GM19467 (cell line): ENCODE measurements at regions not wholly inside any gene's neighbourhood (a gene's known extent, or its start where the extent isn't known, plus 50 kb on each side); places are given as distances from the start of the nearest gene placed in this dataset.
"Not testable (repeated sequence)": the region's sequence is repeated elsewhere in the genome, so short reads cannot be mapped to it uniquely, and the experiment has no call there.

ENCODE experiments used
- ATAC-seq: cut with Tn5 transposase; IDR thresholded peaks from one replicate; pipeline ENCODE4 v1.9.1; 2021; ENCODE audit warnings: mild to moderate bottlenecking, moderate library complexity; ENCODE audit not compliant: unreplicated experiment

DNA sequence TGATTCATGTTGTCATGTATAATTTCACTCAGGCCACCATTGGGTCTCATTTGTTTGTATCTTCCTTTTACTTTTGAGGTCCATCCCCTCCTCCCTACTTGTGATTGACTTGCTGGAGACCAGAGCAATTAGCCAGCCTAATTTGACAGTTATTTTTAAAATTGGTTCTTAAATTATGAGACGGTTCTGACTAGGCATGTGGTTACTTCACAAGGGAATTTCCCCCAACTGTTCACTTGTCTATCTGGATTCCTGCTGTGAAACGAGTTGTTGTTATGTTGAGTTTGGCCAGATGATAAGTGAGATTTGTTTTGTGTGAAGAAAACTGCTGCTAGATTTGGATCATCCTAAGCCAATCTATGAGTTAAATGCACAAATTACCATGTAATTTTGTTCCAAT lies 359.1 kb downstream of the BARHL2 start:
- no peak for ATAC-seq

DNA sequence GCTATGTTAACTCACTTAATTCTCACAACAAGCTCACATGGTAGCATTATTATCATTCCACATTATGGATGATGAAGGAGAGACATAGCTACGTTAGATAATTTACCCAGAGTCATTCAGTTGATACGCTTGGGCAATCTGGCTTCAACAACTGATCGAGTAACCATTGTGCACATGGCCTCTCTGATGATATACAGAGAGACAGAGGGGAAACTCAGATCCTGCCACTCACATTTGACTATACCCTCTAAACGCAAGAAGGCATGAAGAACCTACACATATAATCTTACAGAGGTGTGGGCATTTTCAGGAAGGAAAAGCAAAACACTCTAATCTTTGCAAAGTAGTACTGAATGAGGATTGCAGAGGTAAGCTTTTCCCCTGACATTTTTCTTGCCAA lies 360.1 kb downstream of the BARHL2 start:
- ATAC-seq, result no peak

DNA sequence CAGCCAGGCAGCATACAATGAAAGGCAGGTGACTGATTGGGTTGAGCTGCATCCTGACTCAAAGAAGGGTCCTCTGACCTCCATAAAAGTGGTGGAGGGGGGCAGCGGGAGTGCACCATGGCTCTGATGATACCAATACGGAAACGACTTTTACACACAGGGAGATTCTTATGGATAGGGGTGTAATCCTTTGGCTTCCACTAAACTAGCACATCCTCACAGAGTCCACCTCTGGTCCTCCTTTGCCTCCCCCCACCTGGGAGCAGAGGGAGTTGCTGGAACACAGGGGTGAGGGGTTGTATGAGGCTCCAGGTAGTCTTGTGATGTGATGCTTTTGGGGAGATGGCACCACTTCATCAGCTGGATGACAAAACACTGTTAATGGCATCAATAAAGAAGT lies 361.0 kb downstream of the BARHL2 start:
- no peak for ATAC-seq

DNA sequence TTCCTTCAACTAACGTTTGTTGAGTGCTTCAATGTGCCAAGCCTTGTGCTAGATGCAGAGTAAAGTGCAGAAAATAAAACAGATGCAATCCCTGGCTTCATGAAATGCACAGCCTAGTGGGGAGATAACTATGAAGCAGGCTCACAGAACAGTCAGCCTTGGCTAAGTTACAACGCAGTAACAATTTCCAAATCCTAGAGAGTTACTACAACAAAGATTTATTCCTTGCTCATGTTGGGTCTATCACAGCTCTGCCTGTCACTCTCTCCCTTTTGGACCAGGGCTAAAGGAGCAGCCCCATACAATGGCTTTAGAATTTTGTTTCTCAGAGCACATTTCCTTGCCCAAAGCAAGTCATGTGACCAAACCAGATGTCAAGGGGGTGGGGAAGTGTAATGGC lies 359.8 kb downstream of the ZNF326 start:
- no peak for ATAC-seq

DNA sequence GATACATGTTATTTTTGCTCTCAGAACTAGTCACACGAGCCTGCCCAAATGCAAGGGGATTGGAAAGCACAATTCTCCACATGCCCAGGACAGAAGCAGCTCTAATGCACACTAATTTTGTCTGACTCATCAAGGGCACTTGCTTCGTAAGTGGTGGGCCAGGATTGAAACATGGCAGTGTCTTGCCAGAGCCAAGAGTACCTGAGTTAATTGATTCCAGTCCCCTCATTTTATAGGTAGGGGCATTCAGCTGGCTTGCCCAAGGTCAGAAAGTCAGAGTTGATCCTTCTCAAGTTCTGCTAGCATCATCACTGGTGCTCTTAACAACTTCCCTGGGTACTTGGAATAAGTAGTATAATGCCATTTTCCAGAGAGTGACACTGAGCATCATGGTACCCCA lies 356.1 kb downstream of the ZNF326 start:
- ATAC-seq, result no peak

GRCh38 chr1:90349510-90349909 lies 354.6 kb downstream of the ZNF326 start:
- ATAC-seq, result no peak

DNA sequence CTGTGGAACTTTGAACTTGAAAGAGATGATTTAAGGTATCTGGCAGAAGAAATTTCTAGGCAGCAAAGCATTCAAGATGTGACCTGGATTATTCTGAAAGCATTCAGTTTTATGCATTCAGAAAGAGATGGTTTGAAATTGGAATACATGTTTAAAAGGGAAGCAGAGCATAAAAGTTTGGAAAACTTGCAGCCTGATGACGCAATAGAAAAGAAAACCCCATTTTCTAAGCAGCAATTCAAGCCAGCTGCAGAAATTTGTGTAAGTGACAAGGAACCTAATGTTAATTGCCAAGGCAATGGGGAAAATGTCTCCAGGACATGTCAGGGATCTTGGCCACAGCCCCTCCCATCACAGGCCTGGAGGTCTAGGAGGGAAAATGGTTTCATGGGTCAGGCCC lies 354.0 kb downstream of the ZNF326 start:
- no peak for ATAC-seq

- ATAC-seq, result not testable (repeated sequence)
Measured at GRCh38 chr1:90348459-90348858, 353.5 kb downstream of the ZNF326 start.

GRCh38 chr1:90347366-90347765 lies 352.5 kb downstream of the ZNF326 start:
- ATAC-seq, result no peak

GRCh38 chr1:90346757-90347156 lies 351.8 kb downstream of the ZNF326 start:
- ATAC-seq, result no peak

DNA sequence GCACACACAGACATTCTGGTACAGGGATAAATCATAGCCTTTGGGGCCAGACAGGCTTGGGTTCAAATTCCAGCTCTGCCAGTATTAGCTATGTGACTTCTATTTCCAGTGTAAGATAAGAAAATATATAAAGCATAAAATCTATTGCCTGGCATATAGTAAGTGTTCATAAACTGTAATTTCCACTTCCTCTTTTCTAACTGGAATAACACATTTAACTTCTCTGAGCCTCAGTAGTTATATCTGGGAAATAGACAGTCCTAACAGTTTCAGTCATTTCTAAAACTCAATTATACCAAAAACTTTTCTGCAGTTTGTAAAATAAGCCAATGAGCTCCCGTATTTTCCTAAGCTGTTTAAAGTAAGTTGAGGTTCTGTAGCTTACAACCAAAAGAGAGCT lies 351.4 kb downstream of the ZNF326 start:
- no peak for ATAC-seq

- no peak for ATAC-seq
Measured at GRCh38 chr1:90344963-90345730, 350.2 kb downstream of the ZNF326 start.

- ATAC-seq, result no peak
Measured at GRCh38 chr1:90341516-90341915, 346.6 kb downstream of the ZNF326 start.

DNA sequence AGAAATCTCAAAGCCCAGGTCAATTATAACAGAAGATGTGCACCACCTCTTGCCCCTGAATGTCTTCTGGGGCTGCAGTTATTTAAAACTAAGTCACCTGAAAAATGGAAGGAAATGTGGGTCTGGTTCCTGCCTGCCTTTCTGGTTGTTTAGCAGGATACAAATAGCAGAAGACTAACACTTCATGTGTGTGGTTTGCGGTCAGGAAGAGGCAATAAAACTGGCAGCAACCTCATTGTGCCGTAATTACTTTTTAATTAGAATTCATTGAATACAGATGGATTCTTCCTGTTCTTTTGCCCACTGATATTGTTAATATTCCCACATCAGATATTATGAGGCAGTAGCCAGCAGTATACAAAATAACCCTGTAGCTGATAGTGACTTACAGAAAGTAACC lies 345.7 kb downstream of the ZNF326 start:
- no peak for ATAC-seq

DNA sequence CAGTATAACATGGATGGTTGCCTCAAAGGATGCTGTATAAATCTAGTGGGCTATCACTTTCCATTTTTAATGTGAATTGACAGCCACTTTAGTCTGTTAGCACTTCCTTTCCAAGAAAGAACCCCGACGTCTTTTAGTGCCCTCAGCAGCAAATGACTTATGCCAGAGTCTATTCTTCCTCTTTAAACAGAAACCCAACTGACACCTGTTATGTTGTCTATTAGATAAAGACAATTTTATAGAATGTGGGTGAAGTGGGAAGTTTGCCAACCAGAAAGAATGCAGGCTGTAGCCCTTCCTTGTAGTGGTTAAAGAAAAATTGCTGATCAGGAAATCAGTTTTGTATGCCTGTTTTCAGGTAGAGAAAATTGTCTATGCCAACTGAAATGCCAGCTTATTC lies 344.9 kb downstream of the ZNF326 start:
- ATAC-seq, result no peak

GRCh38 chr1:90336552-90337324 lies 341.8 kb downstream of the ZNF326 start:
- no peak for ATAC-seq

- no peak for ATAC-seq
Measured at GRCh38 chr1:90335558-90335957, 340.6 kb downstream of the ZNF326 start.

GRCh38 chr1:90334137-90334536 lies 339.2 kb downstream of the ZNF326 start:
- ATAC-seq, result no peak

DNA sequence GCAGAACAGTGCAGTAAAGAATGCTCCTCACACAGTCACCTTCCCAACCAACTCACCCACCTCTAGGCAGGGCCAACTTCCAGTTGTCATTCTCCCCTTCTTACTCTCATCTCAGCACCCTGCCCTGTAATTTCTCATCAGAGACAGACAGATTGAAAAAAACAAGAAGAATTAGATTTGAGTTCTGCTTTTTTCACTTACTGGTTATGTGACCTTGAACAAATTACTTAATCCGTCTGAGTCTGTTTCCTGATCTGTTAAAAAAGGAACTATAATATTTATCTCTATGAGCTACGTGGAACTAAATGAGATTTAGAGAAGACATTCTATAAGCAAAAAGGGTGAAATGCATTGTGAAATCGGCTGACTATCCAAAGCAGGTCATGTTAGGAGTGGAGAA lies 330.3 kb downstream of the ZNF326 start:
- no peak for ATAC-seq

DNA sequence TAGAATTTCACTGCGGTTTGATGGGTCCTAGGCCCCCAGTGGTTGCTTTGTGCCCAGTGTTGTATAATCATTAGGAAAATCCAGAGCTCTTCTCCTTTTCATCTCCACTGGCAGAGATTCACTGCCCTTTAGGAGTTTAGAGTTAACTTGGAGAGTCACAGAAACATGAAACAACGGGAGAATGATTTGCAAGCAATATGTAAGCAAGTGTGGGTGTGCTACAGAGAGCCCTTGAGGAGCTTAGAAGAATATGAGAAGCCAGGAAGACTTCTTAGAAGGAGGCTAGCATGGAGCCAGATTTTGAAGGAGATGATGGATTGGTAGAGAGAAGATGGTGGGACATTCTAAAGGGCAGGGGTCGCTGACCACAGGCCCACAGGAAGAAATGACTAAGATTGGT lies 327.3 kb downstream of the ZNF326 start:
- ATAC-seq, result no peak

- no peak for ATAC-seq
Measured at GRCh38 chr1:90319918-90320317, 325.0 kb downstream of the ZNF326 start.

DNA sequence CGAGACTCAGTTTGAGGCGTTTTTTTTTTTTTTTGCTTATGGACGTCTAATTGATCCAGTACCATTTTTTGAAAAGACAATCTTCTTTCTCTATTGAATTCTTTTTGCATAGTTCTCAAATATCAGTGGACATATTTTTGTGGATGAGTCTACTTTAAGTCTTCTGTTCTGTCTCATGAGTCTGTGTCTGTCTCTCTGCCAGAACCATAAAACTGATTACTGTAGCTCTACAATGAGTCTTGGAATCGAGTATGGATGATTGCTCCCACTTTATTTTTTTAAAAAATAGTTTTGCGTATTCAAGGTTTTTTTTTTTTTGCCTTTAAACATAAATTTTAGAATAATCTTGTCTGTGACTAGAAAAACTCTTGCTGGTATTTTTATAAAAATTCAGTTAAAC lies 323.5 kb downstream of the ZNF326 start:
- ATAC-seq, result no peak
